Caco-2 (cell line): ENCODE measurements at regions not wholly inside any gene's neighbourhood (a gene's known extent, or its start where the extent isn't known, plus 50 kb on each side); places are given as distances from the start of the nearest gene placed in this dataset.

Experiments used
- BruUV-seq: library from RNA; stranded (reverse); fragments of 400-500 nt; replicated peaks from 2 replicates; lab custom pipeline; 2021; lab: Mats Ljungman, UMichigan
- CTCF ChIA-PET: fragments of 300-600 bp; sonication (Branson Sonifier 250); formaldehyde crosslinking; loops from one replicate; lab custom pipeline; 2022; ENCODE audit warnings: antibody characterized with exemption; lab: Charles Lee
- POLR2A ChIA-PET: fragments of 300-600 bp; sonication (Branson Sonifier 250); formaldehyde crosslinking; loops from one replicate; lab custom pipeline; 2022; ENCODE audit warnings: antibody characterized with exemption; lab: Charles Lee
- DNase-seq, 2 experiments: peaks; one replicate each; pipeline versions ENCODE4 v3.0.0 to v3.0.0-alpha.2; 2020 to 2022
- H3K27me3 ChIP-seq: replicated peaks from 2 replicates; pipeline ENCODE4 v1.6.0; 2011; ENCODE audit warnings: low read length; ENCODE audit not compliant: control insufficient read depth, insufficient read depth
- H3K36me3 ChIP-seq: 2 replicates; pipeline ENCODE4 v1.5.1; 2011; ENCODE audit warnings: low read length; ENCODE audit not compliant: control insufficient read depth, insufficient read depth
- H3K4me1 ChIP-seq: fragments of 250-450 bp; sonication (Bioruptor Pico); 2 replicates; pipeline ENCODE4 v1.5.1; 2020; ENCODE audit warnings: mild to moderate bottlenecking
- H3K4me3 ChIP-seq: 2 replicates; pipeline ENCODE4 v1.5.1; 2011; ENCODE audit warnings: low read depth, mild to moderate bottlenecking, control low read depth, low read length
- H3K9me3 ChIP-seq: fragments of 250-450 bp; sonication (Bioruptor Pico); 2 replicates; pipeline ENCODE4 v1.5.1; 2020; ENCODE audit warnings: mild to moderate bottlenecking, moderate library complexity
- H3K27ac Mint-ChIP-seq: one replicate; pipeline ENCODE4 v1.8.0; 2022; ENCODE audit warnings: mixed read lengths; ENCODE audit not compliant: unreplicated experiment
- H3K27me3 Mint-ChIP-seq: one replicate; pipeline ENCODE4 v1.8.0; 2022; ENCODE audit warnings: mixed read lengths; ENCODE audit not compliant: insufficient read depth, unreplicated experiment
- H3K36me3 Mint-ChIP-seq: one replicate; pipeline ENCODE4 v1.8.0; 2022; ENCODE audit warnings: mild to moderate bottlenecking, mixed read lengths; ENCODE audit not compliant: insufficient read depth, unreplicated experiment
- H3K4me1 Mint-ChIP-seq: one replicate; pipeline ENCODE4 v1.8.0; 2022; ENCODE audit warnings: low read depth, mixed read lengths; ENCODE audit not compliant: unreplicated experiment
- H3K4me3 Mint-ChIP-seq: one replicate; pipeline ENCODE4 v1.8.0; 2022; ENCODE audit warnings: mild to moderate bottlenecking, moderate library complexity, mixed read lengths; ENCODE audit not compliant: unreplicated experiment
- H3K9me3 Mint-ChIP-seq: one replicate; pipeline ENCODE4 v1.8.0; 2022; ENCODE audit warnings: mixed read lengths; ENCODE audit not compliant: unreplicated experiment
- intact Hi-C: fragments of 100-400 bp; cut with micrococcal nuclease; formaldehyde crosslinking; loops from one replicate; pipeline ENCODE4 v1.10.0; 2022; ENCODE audit not compliant: unreplicated experiment
- TF ChIP-seq, protein P1 (sequence below), 2 experiments: fragments of 200-600 bp in 1 of 2; IDR thresholded peaks; 1 replicate in 1 of 2; 2 replicates in 1 of 2; pipeline versions ENCODE4 v1.5.1 to v1.8.0; 2011 to 2022; ENCODE audit warnings: antibody characterized with exemption in 1 of 2, control low read depth in 1 of 2, inconsistent platforms in 1 of 2, low read depth in 1 of 2, low read length in 1 of 2, mild to moderate bottlenecking in 1 of 2, moderate library complexity in 1 of 2; ENCODE audit not compliant: insufficient read depth in 1 of 2, severe bottlenecking in 1 of 2, unreplicated experiment in 1 of 2

DNA sequence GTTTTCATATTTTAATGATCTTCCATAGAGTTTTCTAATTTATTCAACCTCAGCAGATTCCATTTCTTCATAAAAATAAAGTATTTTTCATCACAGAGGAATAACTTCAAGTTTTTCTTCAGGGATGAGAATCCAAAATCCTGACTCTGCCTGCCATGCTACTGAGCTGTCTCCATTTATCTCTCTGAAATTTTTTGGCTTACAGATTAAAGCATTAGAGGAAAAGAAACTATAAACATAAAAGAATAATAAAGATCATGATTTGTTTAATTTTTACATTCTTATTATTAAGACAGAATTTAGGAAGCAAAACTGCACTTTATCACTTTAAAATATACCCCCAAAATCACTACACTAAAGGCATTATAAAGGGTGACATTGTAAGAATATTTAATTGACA is 301.8 kb upstream of the NFE2L3 start:
- ChIA-PET POLR2A (no interaction called here), CTCF (no interaction called here)
- Mint-ChIP-seq H3K36me3 (peaks cover 6% of the 10 kb centered on the region), H3K27ac (no peak overlapping the region), H3K27me3 (peaks cover 6% of the 10 kb centered on the region), H3K9me3 (no peaks in the 10 kb centered on the region), H3K4me1 (peaks cover 31% of the 10 kb centered on the region), H3K4me3 (no peak overlapping the region)
- H3K36me3 ChIP-seq: no peaks in the 10 kb centered on the region
- H3K4me1 ChIP-seq: peaks cover 27% of the 10 kb centered on the region
- H3K27me3 ChIP-seq: no peaks in the 10 kb centered on the region
- H3K4me3 ChIP-seq: no peak overlapping the region
- DNase-seq: no peak
- intact Hi-C loops: loop anchor here (10.0 kb wide), 1 partner anchor 725 kb away; the partner anchor contains the start of gene CYCS
- TF ChIP-seq, protein P1, sequence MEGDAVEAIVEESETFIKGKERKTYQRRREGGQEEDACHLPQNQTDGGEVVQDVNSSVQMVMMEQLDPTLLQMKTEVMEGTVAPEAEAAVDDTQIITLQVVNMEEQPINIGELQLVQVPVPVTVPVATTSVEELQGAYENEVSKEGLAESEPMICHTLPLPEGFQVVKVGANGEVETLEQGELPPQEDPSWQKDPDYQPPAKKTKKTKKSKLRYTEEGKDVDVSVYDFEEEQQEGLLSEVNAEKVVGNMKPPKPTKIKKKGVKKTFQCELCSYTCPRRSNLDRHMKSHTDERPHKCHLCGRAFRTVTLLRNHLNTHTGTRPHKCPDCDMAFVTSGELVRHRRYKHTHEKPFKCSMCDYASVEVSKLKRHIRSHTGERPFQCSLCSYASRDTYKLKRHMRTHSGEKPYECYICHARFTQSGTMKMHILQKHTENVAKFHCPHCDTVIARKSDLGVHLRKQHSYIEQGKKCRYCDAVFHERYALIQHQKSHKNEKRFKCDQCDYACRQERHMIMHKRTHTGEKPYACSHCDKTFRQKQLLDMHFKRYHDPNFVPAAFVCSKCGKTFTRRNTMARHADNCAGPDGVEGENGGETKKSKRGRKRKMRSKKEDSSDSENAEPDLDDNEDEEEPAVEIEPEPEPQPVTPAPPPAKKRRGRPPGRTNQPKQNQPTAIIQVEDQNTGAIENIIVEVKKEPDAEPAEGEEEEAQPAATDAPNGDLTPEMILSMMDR (IDR thresholded peaks at IDR 0.05; ENCODE audit: insufficient read depth in 1 of 2, low read depth in 1 of 2, low read length in 1 of 2, severe bottlenecking in 1 of 2, unreplicated experiment in 1 of 2): no peak
- no TSS peak for BruUV-seq
- no peaks in the 10 kb centered on the region for H3K9me3 ChIP-seq

DNA sequence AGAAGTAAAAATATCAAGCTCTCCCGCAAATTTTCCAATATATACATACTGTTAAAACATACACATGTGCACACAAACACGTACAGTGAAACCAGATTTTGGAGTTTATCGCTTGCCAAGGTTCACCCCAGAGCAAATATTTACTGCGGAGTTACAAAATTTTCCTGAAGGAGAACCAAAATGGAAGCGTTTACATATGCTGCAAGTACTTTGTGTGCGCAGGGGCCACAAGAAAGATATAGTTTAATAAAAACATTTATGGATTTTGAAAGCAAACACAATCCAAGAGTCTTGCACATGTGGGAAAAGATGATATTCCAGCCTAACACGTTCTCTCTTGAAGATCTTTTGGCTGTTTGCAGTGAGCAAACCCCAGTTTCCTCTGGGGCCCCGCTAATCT is 301.3 kb upstream of the NFE2L3 start:
- ChIA-PET POLR2A (no interaction called here), CTCF (interaction anchor here (0.9 to 1.5 kb wide), 5 partner anchors 11 to 591 kb away, joined by 3 to 13 read pairs (median 5); no protein-coding TSS in a partner anchor)
- H3K4me3 Mint-ChIP-seq: no peak overlapping the region
- Histone ChIP-seq H3K4me3 (no peak overlapping the region), H3K9me3 (no peaks in the 10 kb centered on the region), H3K4me1 (peaks cover 27% of the 10 kb centered on the region), H3K36me3 (no peaks in the 10 kb centered on the region), H3K27me3 (no peaks in the 10 kb centered on the region)
- peaks cover 6% of the 10 kb centered on the region for H3K27me3 Mint-ChIP-seq
- H3K27ac Mint-ChIP-seq: no peak overlapping the region
- TF ChIP-seq, protein P1 (IDR thresholded peaks at IDR 0.05; ENCODE audit: insufficient read depth in 1 of 2, low read depth in 1 of 2, low read length in 1 of 2, severe bottlenecking in 1 of 2, unreplicated experiment in 1 of 2): no peak
- no TSS peak for BruUV-seq
- peaks cover 31% of the 10 kb centered on the region for H3K4me1 Mint-ChIP-seq
- intact Hi-C loops: loop anchor here (1.0 to 10.0 kb wide), 4 partner anchors 130 to 726 kb away; partner anchors contain the start of gene CYCS
- peaks cover 6% of the 10 kb centered on the region for H3K36me3 Mint-ChIP-seq
- no peak for DNase-seq
- no peaks in the 10 kb centered on the region for H3K9me3 Mint-ChIP-seq

DNA sequence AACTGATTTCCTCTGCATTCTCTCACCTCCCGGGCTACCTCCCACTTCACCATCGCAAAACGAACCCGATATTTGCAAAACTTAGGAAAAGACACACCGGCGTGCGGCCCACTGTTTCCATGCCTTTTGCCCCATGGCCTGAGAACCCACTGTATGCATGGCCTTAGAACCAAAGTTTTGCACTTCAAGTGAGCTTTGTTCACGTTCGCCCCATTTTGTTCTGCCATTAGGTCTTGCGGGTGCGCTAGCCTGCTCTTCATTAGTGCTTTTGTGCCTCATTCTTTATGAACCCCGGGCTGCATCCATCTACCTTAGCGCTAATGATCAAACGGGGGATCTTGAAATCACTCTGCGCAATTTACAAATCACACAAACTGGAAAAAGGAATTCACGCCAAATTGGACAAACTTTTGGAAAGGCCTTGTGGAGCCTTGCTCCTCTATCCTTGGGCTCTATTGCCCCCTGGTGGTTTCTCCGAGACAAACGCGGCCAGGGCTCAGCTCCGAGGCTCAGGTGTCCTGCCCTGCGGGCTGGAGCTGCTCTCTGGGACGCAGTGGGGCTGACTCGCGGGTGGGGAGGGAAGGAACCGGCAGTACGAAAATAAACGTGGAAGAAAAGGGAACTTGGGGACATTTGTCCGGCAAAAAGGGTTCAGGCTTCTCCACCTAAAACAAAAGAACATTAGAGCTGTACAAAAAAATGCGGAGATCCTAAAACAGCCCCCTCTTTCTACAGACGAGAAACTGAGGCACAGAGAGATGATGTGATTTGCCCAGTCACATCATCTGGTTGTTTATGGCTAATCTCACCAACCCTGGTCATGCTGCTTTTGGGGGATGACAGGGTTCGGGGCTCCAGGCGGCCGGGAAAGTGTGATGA is 300.4 kb upstream of the NFE2L3 start:
- no TSS peak for BruUV-seq
- DNase-seq: peak; percentile 85 to 89
- intact Hi-C loops: loop anchor here (1.0 to 10.0 kb wide), 4 partner anchors 131 to 727 kb away; partner anchors contain the start of gene CYCS
- ChIA-PET CTCF (interaction anchor here (0.6 to 1.5 kb wide), 12 partner anchors 8 to 1609 kb away, joined by 3 to 13 read pairs (median 4); no protein-coding TSS in a partner anchor), POLR2A (no interaction called here)
- TF ChIP-seq, protein P1 (IDR thresholded peaks at IDR 0.05; ENCODE audit: insufficient read depth in 1 of 2, low read depth in 1 of 2, low read length in 1 of 2, severe bottlenecking in 1 of 2, unreplicated experiment in 1 of 2): peak; percentile 82 to 83
- peak overlapping the region; percentile 76 for H3K4me3 Mint-ChIP-seq
- peaks cover 6% of the 10 kb centered on the region for H3K27me3 Mint-ChIP-seq
- no peaks in the 10 kb centered on the region for H3K9me3 Mint-ChIP-seq
- peak overlapping the region; percentile 29 for H3K4me3 ChIP-seq
- H3K4me1 ChIP-seq: peaks cover 27% of the 10 kb centered on the region
- H3K36me3 ChIP-seq: no peaks in the 10 kb centered on the region
- H3K27me3 ChIP-seq: no peaks in the 10 kb centered on the region
- peak overlapping the region; percentile 50 for H3K27ac Mint-ChIP-seq
- peaks cover 6% of the 10 kb centered on the region for H3K36me3 Mint-ChIP-seq
- H3K9me3 ChIP-seq: no peaks in the 10 kb centered on the region
- peaks cover 31% of the 10 kb centered on the region for H3K4me1 Mint-ChIP-seq
